DOHH2 (cell line): ENCODE measurements at regions not wholly inside any gene's neighbourhood (a gene's known extent, or its start where the extent isn't known, plus 50 kb on each side); places are given as distances from the start of the nearest gene placed in this dataset.

Source experiments
- EZH2phosphoT487 ChIP-seq: fragments of 200-600 bp; sonication (generic); IDR thresholded peaks from 2 replicates; pipeline ENCODE4 v1.6.1; 2017; ENCODE audit warnings: borderline replicate concordance, mild to moderate bottlenecking, antibody characterized with exemption, low read length, moderate library complexity, mixed read lengths
- TF ChIP-seq, protein P1 (sequence below): fragments of 200-600 bp; sonication (generic); IDR thresholded peaks from one replicate; pipeline ENCODE4 v1.5.1; 2014; ENCODE audit warnings: antibody characterized with exemption, mild to moderate bottlenecking, low read depth, low read length; ENCODE audit not compliant: poor library complexity, severe bottlenecking

DNA sequence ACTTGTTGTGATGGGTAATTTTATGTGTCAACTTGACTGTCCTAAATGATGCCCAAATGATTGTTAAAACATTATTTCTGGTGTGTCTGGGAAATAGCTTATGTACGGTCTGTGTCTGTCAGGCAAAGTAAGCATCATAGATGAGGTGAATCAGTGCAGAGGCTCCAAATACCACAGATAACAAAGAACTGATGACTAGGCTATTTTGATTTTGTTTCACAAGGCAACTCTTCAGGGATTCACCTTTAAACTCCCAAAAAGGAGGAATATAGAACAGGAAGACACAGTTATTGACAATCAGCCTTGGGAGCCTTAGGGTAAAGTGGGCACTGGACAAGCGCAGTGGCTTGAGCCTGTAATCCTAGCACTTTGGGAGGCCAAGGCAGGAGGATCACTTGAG is 290.7 kb downstream of the PCDH10 start:
- TF ChIP-seq, protein P1, sequence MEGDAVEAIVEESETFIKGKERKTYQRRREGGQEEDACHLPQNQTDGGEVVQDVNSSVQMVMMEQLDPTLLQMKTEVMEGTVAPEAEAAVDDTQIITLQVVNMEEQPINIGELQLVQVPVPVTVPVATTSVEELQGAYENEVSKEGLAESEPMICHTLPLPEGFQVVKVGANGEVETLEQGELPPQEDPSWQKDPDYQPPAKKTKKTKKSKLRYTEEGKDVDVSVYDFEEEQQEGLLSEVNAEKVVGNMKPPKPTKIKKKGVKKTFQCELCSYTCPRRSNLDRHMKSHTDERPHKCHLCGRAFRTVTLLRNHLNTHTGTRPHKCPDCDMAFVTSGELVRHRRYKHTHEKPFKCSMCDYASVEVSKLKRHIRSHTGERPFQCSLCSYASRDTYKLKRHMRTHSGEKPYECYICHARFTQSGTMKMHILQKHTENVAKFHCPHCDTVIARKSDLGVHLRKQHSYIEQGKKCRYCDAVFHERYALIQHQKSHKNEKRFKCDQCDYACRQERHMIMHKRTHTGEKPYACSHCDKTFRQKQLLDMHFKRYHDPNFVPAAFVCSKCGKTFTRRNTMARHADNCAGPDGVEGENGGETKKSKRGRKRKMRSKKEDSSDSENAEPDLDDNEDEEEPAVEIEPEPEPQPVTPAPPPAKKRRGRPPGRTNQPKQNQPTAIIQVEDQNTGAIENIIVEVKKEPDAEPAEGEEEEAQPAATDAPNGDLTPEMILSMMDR, result no peak
- no peak for TF ChIP-seq EZH2phosphoT487
